ENCODE measurements at regions not wholly inside any gene's neighbourhood (a gene's known extent, or its start where the extent isn't known, plus 50 kb on each side); places are given as distances from the start of the nearest gene placed in this dataset.
"Not testable (repeated sequence)": the region's sequence is repeated elsewhere in the genome, so short reads cannot be mapped to it uniquely, and the experiment has no call there.

DNA sequence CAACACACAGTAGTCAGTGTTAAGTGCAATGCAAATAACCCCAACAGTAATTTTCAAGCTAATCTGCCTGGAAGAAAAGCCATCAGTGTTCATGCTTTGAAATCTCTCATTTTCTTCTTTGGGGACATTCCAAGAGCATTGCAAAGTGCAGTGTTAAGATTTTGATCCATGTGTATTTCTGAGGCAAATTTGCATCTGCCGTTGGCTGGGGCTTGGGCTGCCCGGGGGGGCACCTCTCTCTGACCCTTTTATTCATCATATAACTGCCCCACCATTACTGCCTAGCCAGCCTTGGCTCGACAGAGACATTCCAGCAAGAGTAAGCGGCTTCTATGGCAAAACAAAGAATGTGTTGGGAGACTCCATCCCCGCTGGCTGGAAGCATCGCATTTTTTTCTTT, 483.5 kb downstream of the BRD1 start:
- ChIA-PET CTCF (no interaction called here), POLR2A (no interaction called here)
- no peak overlapping the region for H2AFZ ChIP-seq (ENCODE audit: insufficient read depth, low read depth, low read length, poor library complexity, severe bottlenecking)
- no peaks in the 10 kb centered on the region for H3K4me1 ChIP-seq (ENCODE audit: control insufficient read depth in 2 of 2, insufficient read depth in 2 of 2, low read length in 2 of 2)
- TF ChIP-seq EZH2 (IDR thresholded peaks at IDR 0.05; ENCODE audit: borderline replicate concordance, insufficient read depth, low read depth, low read length, poor library complexity, severe bottlenecking): no peak
- TF ChIP-seq, protein P1, sequence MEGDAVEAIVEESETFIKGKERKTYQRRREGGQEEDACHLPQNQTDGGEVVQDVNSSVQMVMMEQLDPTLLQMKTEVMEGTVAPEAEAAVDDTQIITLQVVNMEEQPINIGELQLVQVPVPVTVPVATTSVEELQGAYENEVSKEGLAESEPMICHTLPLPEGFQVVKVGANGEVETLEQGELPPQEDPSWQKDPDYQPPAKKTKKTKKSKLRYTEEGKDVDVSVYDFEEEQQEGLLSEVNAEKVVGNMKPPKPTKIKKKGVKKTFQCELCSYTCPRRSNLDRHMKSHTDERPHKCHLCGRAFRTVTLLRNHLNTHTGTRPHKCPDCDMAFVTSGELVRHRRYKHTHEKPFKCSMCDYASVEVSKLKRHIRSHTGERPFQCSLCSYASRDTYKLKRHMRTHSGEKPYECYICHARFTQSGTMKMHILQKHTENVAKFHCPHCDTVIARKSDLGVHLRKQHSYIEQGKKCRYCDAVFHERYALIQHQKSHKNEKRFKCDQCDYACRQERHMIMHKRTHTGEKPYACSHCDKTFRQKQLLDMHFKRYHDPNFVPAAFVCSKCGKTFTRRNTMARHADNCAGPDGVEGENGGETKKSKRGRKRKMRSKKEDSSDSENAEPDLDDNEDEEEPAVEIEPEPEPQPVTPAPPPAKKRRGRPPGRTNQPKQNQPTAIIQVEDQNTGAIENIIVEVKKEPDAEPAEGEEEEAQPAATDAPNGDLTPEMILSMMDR (IDR thresholded peaks at IDR 0.05): no peak
- no peak overlapping the region for H3K9ac ChIP-seq (ENCODE audit: low read length)
- H3K27ac Mint-ChIP-seq: no peak overlapping the region
- 35% methylated on average over 2 of the region's 6 CpGs for WGBS (ENCODE audit: insufficient coverage)
- no peak overlapping the region for H3K4me3 ChIP-seq (ENCODE audit: control extremely low read depth in 1 of 5, extremely low read depth in 1 of 5, insufficient read depth in 1 of 5, low read depth in 2 of 5, low read length in 4 of 5)
- no peak overlapping the region for H3K27ac ChIP-seq (ENCODE audit: low read length in 2 of 2)
- no peaks in the 10 kb centered on the region for H3K79me2 ChIP-seq (ENCODE audit: control insufficient read depth, insufficient read depth, low read length)
- H3K27me3 Mint-ChIP-seq: peaks cover 9% of the 10 kb centered on the region
- no peak overlapping the region for H3K4me3 Mint-ChIP-seq
- ATAC-seq (ENCODE audit: low read depth) (no peak), DNase-seq (no peak)
- peaks cover 0 to 7% (median 0%) of the 10 kb centered on the region in 3 donors for H3K9me3 ChIP-seq (ENCODE audit: control extremely low read depth in 1 of 3, control insufficient read depth in 2 of 3, insufficient read depth in 1 of 3, low read length in 2 of 3)
- intact Hi-C loops (cut with micrococcal nuclease): no loop called here
- no peaks in the 10 kb centered on the region for H4K20me1 ChIP-seq (ENCODE audit: control insufficient read depth, insufficient read depth, low read length, poor library complexity, severe bottlenecking)
- no peaks in the 10 kb centered on the region for H3K4me1 Mint-ChIP-seq
- no peak overlapping the region for H3K4me2 ChIP-seq (replicated peaks; ENCODE audit: low read depth, low read length, poor library complexity, severe bottlenecking)
- no peaks in the 10 kb centered on the region for H3K9me3 Mint-ChIP-seq (ENCODE audit: insufficient read depth)
- H3K27me3 ChIP-seq (replicated peaks in 1 of 4; ENCODE audit: control extremely low read depth in 1 of 4, control insufficient read depth in 3 of 4, insufficient read depth in 4 of 4, low read length in 3 of 4): no peaks in the 10 kb centered on the region
- no peaks in the 10 kb centered on the region for H3K36me3 ChIP-seq (replicated peaks in 1 of 2; ENCODE audit: control extremely low read depth in 1 of 2, control insufficient read depth in 1 of 2, extremely low read depth in 1 of 2, insufficient read depth in 2 of 2, low read length in 1 of 2)

GRCh38 chr22:49340406-49340805, 487.3 kb downstream of the BRD1 start:
- intact Hi-C loops (cut with micrococcal nuclease): no loop called here
- H2AFZ ChIP-seq (ENCODE audit: insufficient read depth, low read depth, low read length, poor library complexity, severe bottlenecking): no peak overlapping the region
- ATAC-seq (ENCODE audit: low read depth) (no peak), DNase-seq (no peak)
- Mint-ChIP-seq H3K4me1 (no peaks in the 10 kb centered on the region), H3K9me3 (ENCODE audit: insufficient read depth) (no peaks in the 10 kb centered on the region), H3K27me3 (peaks cover 9% of the 10 kb centered on the region), H3K4me3 (no peak overlapping the region), H3K27ac (no peak overlapping the region)
- POLR2A ChIA-PET: no interaction called here
- H3K79me2 ChIP-seq (ENCODE audit: control insufficient read depth, insufficient read depth, low read length): no peaks in the 10 kb centered on the region
- H3K4me3 ChIP-seq (ENCODE audit: control extremely low read depth in 1 of 5, extremely low read depth in 1 of 5, insufficient read depth in 1 of 5, low read depth in 2 of 5, low read length in 4 of 5): no peak overlapping the region
- H4K20me1 ChIP-seq (ENCODE audit: control insufficient read depth, insufficient read depth, low read length, poor library complexity, severe bottlenecking): no peaks in the 10 kb centered on the region
- no peaks in the 10 kb centered on the region for H3K36me3 ChIP-seq (replicated peaks in 1 of 2; ENCODE audit: control extremely low read depth in 1 of 2, control insufficient read depth in 1 of 2, extremely low read depth in 1 of 2, insufficient read depth in 2 of 2, low read length in 1 of 2)
- H3K27me3 ChIP-seq (replicated peaks in 1 of 4; ENCODE audit: control extremely low read depth in 1 of 4, control insufficient read depth in 3 of 4, insufficient read depth in 4 of 4, low read length in 3 of 4): no peaks in the 10 kb centered on the region
- WGBS (ENCODE audit: insufficient coverage): 92% methylated on average over 6 of the region's 8 CpGs
- no peak overlapping the region for H3K4me2 ChIP-seq (replicated peaks; ENCODE audit: low read depth, low read length, poor library complexity, severe bottlenecking)
- H3K27ac ChIP-seq (ENCODE audit: low read length in 2 of 2): no peak overlapping the region
- no peaks in the 10 kb centered on the region for H3K4me1 ChIP-seq (ENCODE audit: control insufficient read depth in 2 of 2, insufficient read depth in 2 of 2, low read length in 2 of 2)
- TF ChIP-seq, protein P1 (IDR thresholded peaks at IDR 0.05): no peak
- no peak for TF ChIP-seq EZH2 (IDR thresholded peaks at IDR 0.05; ENCODE audit: borderline replicate concordance, insufficient read depth, low read depth, low read length, poor library complexity, severe bottlenecking)
- CTCF ChIA-PET: no interaction called here
- H3K9ac ChIP-seq (ENCODE audit: low read length): no peak overlapping the region
- peaks cover 0 to 3% (median 0%) of the 10 kb centered on the region in 3 donors for H3K9me3 ChIP-seq (ENCODE audit: control extremely low read depth in 1 of 3, control insufficient read depth in 2 of 3, insufficient read depth in 1 of 3, low read length in 2 of 3)

DNA sequence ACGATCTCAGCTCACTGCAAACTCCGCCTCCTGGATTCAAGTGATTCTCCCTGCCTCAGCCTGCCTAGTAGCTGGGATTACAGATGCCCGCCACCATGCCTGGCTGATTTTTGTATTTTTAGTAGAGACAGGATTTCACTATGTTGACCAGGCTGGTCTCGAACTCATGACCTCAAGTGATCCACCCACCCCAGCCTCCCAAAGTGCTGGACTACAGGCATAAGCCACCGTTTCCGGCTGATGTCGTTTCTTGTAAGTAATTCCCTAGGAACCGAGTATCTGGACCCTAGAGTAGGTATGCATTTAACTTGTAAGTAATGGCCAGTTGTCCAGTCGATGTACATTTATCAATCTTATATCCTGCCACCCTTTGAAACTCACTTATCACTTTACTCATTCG, 491.2 kb downstream of the BRD1 start:
- H3K4me2 ChIP-seq (replicated peaks; ENCODE audit: low read depth, low read length, poor library complexity, severe bottlenecking); POLR2A ChIA-PET; H3K9me3 ChIP-seq (ENCODE audit: control extremely low read depth in 1 of 3, control insufficient read depth in 2 of 3, insufficient read depth in 1 of 3, low read length in 2 of 3); H3K27me3 Mint-ChIP-seq; H3K4me1 ChIP-seq (ENCODE audit: control insufficient read depth in 2 of 2, insufficient read depth in 2 of 2, low read length in 2 of 2); H3K4me3 Mint-ChIP-seq; intact Hi-C loops (cut with micrococcal nuclease); ATAC-seq (ENCODE audit: low read depth); H3K9me3 Mint-ChIP-seq (ENCODE audit: insufficient read depth); H3K27me3 ChIP-seq (replicated peaks in 1 of 4; ENCODE audit: control extremely low read depth in 1 of 4, control insufficient read depth in 3 of 4, insufficient read depth in 4 of 4, low read length in 3 of 4); H4K20me1 ChIP-seq (ENCODE audit: control insufficient read depth, insufficient read depth, low read length, poor library complexity, severe bottlenecking); H3K27ac Mint-ChIP-seq; H3K4me1 Mint-ChIP-seq; H3K9ac ChIP-seq (ENCODE audit: low read length); H3K27ac ChIP-seq (ENCODE audit: low read length in 2 of 2); H3K4me3 ChIP-seq (ENCODE audit: control extremely low read depth in 1 of 5, extremely low read depth in 1 of 5, insufficient read depth in 1 of 5, low read depth in 2 of 5, low read length in 4 of 5); DNase-seq; H3K79me2 ChIP-seq (ENCODE audit: control insufficient read depth, insufficient read depth, low read length); H2AFZ ChIP-seq (ENCODE audit: insufficient read depth, low read depth, low read length, poor library complexity, severe bottlenecking); CTCF ChIA-PET; H3K36me3 ChIP-seq (replicated peaks in 1 of 2; ENCODE audit: control extremely low read depth in 1 of 2, control insufficient read depth in 1 of 2, extremely low read depth in 1 of 2, insufficient read depth in 2 of 2, low read length in 1 of 2): not testable (repeated sequence)
- WGBS (ENCODE audit: insufficient coverage): 87% methylated on average over 3 of the region's 10 CpGs
